Panc1 (cell line): ENCODE measurements at regions not wholly inside any gene's neighbourhood (a gene's known extent, or its start where the extent isn't known, plus 50 kb on each side); places are given as distances from the start of the nearest gene placed in this dataset.
"Not testable (repeated sequence)": the region's sequence is repeated elsewhere in the genome, so short reads cannot be mapped to it uniquely, and the experiment has no call there.

ENCODE experiments used
- ATAC-seq: fragments of 200-7000 bp; cut with Tn5 transposase; 2 replicates; pipeline ENCODE4 v1.9.1; 2020; ENCODE audit warnings: mild to moderate bottlenecking, moderate library complexity
- BruUV-seq: library from RNA; stranded (reverse); fragments of 400-500 nt; replicated peaks from 2 replicates; lab custom pipeline; 2021; lab: Mats Ljungman, UMichigan
- CTCF ChIA-PET: fragments of 300-600 bp; sonication (Branson Sonifier 250); formaldehyde crosslinking; loops from one replicate; lab custom pipeline; 2022; ENCODE audit warnings: antibody characterized with exemption; lab: Charles Lee
- POLR2A ChIA-PET: fragments of 300-600 bp; sonication (Branson Sonifier 250); formaldehyde crosslinking; loops from one replicate; lab custom pipeline; 2022; ENCODE audit warnings: antibody characterized with exemption; lab: Charles Lee
- DNase-seq: peaks from one replicate; pipeline ENCODE4 v3.0.0-alpha.2; 2010; ENCODE audit warnings: low read depth, low spot score
- H3K27ac ChIP-seq: 2 replicates; pipeline ENCODE4 v1.5.1; 2011; ENCODE audit warnings: mild to moderate bottlenecking, low read length, inconsistent platforms
- H3K27me3 ChIP-seq: fragments of 200-500 bp; sonication (Bioruptor generic); 2 replicates; pipeline ENCODE4 v1.6.0; 2014; ENCODE audit warnings: low read length, inconsistent platforms; ENCODE audit not compliant: control insufficient read depth, insufficient read depth
- H3K36me3 ChIP-seq: fragments of 200-500 bp; sonication (Bioruptor generic); 2 replicates; pipeline ENCODE4 v1.5.1; 2014; ENCODE audit warnings: inconsistent platforms, mild to moderate bottlenecking, low read length, moderate library complexity; ENCODE audit not compliant: control insufficient read depth, insufficient read depth
- H3K4me1 ChIP-seq: 2 replicates; pipeline ENCODE4 v1.5.1; 2011; ENCODE audit warnings: inconsistent platforms, mild to moderate bottlenecking, low read length, moderate library complexity; ENCODE audit not compliant: control insufficient read depth, insufficient read depth
- H3K4me3 ChIP-seq, 2 experiments: 2 replicates each; pipeline ENCODE4 v1.5.1; 2011 to 2012; ENCODE audit warnings: low read depth in 2 of 2, low read length in 2 of 2, mild to moderate bottlenecking in 2 of 2, inconsistent platforms in 1 of 2, moderate library complexity in 1 of 2
- H3K9me3 ChIP-seq: fragments of 200-500 bp; sonication (Bioruptor generic); 2 replicates; pipeline ENCODE4 v1.5.1; 2014; ENCODE audit warnings: low read depth, mild to moderate bottlenecking, inconsistent platforms, low read length, moderate library complexity; ENCODE audit not compliant: control insufficient read depth, insufficient read depth
- CTCF ChIP-seq: fragments of 450-650 bp; IDR thresholded peaks from 2 replicates; pipeline ENCODE4 v1.5.1; 2017; ENCODE audit warnings: mild to moderate bottlenecking
- POLR2AphosphoS5 ChIP-seq: IDR thresholded peaks from 2 replicates; pipeline ENCODE4 v1.6.1; 2012; ENCODE audit warnings: mild to moderate bottlenecking, low read depth, low read length, moderate library complexity
- REST ChIP-seq, 2 experiments: IDR thresholded peaks; 2 replicates each; pipeline ENCODE4 v1.6.1; 2011 to 2012; ENCODE audit warnings: low read depth in 2 of 2, control low read depth in 1 of 2, low read length in 1 of 2, mild to moderate bottlenecking in 1 of 2, moderate library complexity in 1 of 2; ENCODE audit not compliant: insufficient read depth in 1 of 2
- SIN3A ChIP-seq: IDR thresholded peaks from 2 replicates; pipeline ENCODE4 v1.6.1; 2012; ENCODE audit warnings: low read depth, mild to moderate bottlenecking, low read length, moderate library complexity, borderline replicate concordance; ENCODE audit not compliant: insufficient read depth
- TCF7L2 ChIP-seq: IDR thresholded peaks from 2 replicates; pipeline ENCODE4 v1.6.1; 2011; ENCODE audit warnings: mild to moderate bottlenecking, low read depth, low read length, inconsistent platforms
- in situ Hi-C: cut with HindIII; loops from 2 replicates; pipeline ENCODE4 v1.10.0; 2016; ENCODE audit warnings: low sequenced_read_pairs, low pct_unique_long_range_greater_than_20kb
- intact Hi-C: fragments of 100-400 bp; cut with micrococcal nuclease; formaldehyde crosslinking; loops from one replicate; pipeline ENCODE4 v1.10.0; 2022; ENCODE audit not compliant: unreplicated experiment

GRCh38 chr6:106807947-106808611 lies 166.4 kb downstream of the CD24 start:
- CTCF ChIA-PET, result interaction anchor here (0.5 kb wide), 1 partner anchor 367 kb away, joined by 3 read pairs; no protein-coding TSS in a partner anchor
- no TSS peak for BruUV-seq
- in situ Hi-C loops, result no loop called here

GRCh38 chr6:106806253-106806652 lies 168.3 kb downstream of the CD24 start:
- DNase-seq, H3K4me1 ChIP-seq, BruUV-seq, CTCF ChIA-PET, in situ Hi-C loops, POLR2A ChIA-PET, intact Hi-C loops, H3K4me3 ChIP-seq, H3K27me3 ChIP-seq, H3K36me3 ChIP-seq, ATAC-seq, H3K27ac ChIP-seq: not testable (repeated sequence)
- peaks cover 29% of the 10 kb centered on the region for H3K9me3 ChIP-seq

More at GRCh38 chr6:106807947-106808611, 166.4 kb downstream of the CD24 start:
- H3K4me1 ChIP-seq, result no peaks in the 10 kb centered on the region
- no peak for DNase-seq
- POLR2A ChIA-PET, result no interaction called here
- intact Hi-C loops, result no loop called here
- H3K27me3 ChIP-seq, result no peaks in the 10 kb centered on the region
- peaks cover 34% of the 10 kb centered on the region for H3K9me3 ChIP-seq
- H3K27ac ChIP-seq, result no peak overlapping the region
- H3K4me3 ChIP-seq, result no peak overlapping the region
- ATAC-seq, result no peak
- TF ChIP-seq POLR2AphosphoS5 (no peak), SIN3A (no peak), REST (IDR thresholded peaks at IDR 0.05; ENCODE audit: insufficient read depth in 1 of 2, low read depth in 2 of 2, low read length in 1 of 2) (no peak), CTCF (no peak), TCF7L2 (no peak)
- no peaks in the 10 kb centered on the region for H3K36me3 ChIP-seq

GRCh38 chr6:106805771-106806170 lies 168.8 kb downstream of the CD24 start:
- ATAC-seq, result no peak
- Histone ChIP-seq H3K27ac (no peak overlapping the region), H3K36me3 (no peaks in the 10 kb centered on the region), H3K4me1 (no peaks in the 10 kb centered on the region), H3K9me3 (peaks cover 29% of the 10 kb centered on the region), H3K4me3 (no peak overlapping the region), H3K27me3 (no peaks in the 10 kb centered on the region)
- in situ Hi-C loops (no loop called here), intact Hi-C loops (no loop called here)
- no TSS peak for BruUV-seq
- ChIA-PET POLR2A (no interaction called here), CTCF (no interaction called here)
- no peak for TF ChIP-seq SIN3A
- TF ChIP-seq POLR2AphosphoS5, result no peak
- TF ChIP-seq CTCF, result no peak
- TF ChIP-seq TCF7L2, result no peak
- DNase-seq, result no peak
